Globus pallidus (tissue), 1 donor: ENCODE measurements at regions not wholly inside any gene's neighbourhood (a gene's known extent, or its start where the extent isn't known, plus 50 kb on each side); places are given as distances from the start of the nearest gene placed in this dataset.
"Not testable (repeated sequence)": the region's sequence is repeated elsewhere in the genome, so short reads cannot be mapped to it uniquely, and the experiment has no call there.

Experiments
- DNase-seq: peaks from one replicate; pipeline ENCODE4 v3.0.0-alpha.2; 2015; ENCODE audit warnings: low spot score

- DNase-seq = no peak
These were observed 395.4 kb downstream of the ZNF804A start for GRCh38 chr2:184993746-184994145.

GRCh38 chr2:185006481-185006880 lies 408.2 kb downstream of the ZNF804A start:
- DNase-seq = no peak

- DNase-seq = no peak
These were observed 414.3 kb downstream of the ZNF804A start for GRCh38 chr2:185012643-185013042.

GRCh38 chr2:185014076-185014475 lies 415.7 kb downstream of the ZNF804A start:
- no peak for DNase-seq

- not testable (repeated sequence) for DNase-seq
These were observed 427.6 kb downstream of the ZNF804A start for GRCh38 chr2:185025891-185026290.

- DNase-seq = no peak
These were observed 437.6 kb downstream of the ZNF804A start for GRCh38 chr2:185035906-185036305.

GRCh38 chr2:185044323-185044874 lies 446.1 kb downstream of the ZNF804A start:
- no peak for DNase-seq

- no peak for DNase-seq
These were observed 452.5 kb downstream of the ZNF804A start for GRCh38 chr2:185050804-185051203.

GRCh38 chr2:185063761-185064160 lies 465.4 kb downstream of the ZNF804A start:
- no peak for DNase-seq

- DNase-seq = no peak
These were observed 467.8 kb downstream of the ZNF804A start for GRCh38 chr2:185066128-185066527.

- no peak for DNase-seq
These were observed 470.8 kb downstream of the ZNF804A start for GRCh38 chr2:185069107-185069506.

- no peak for DNase-seq
These were observed 475.8 kb downstream of the ZNF804A start for GRCh38 chr2:185074156-185074555.

- DNase-seq = no peak
These were observed 484.4 kb downstream of the ZNF804A start for GRCh38 chr2:185082749-185083148.

- no peak for DNase-seq
These were observed 510.3 kb downstream of the ZNF804A start for GRCh38 chr2:185108588-185108987.

- DNase-seq = no peak
These were observed 529.1 kb downstream of the ZNF804A start for GRCh38 chr2:185127412-185127811.

GRCh38 chr2:185128346-185128745 lies 530.0 kb downstream of the ZNF804A start:
- no peak for DNase-seq

GRCh38 chr2:185128996-185129395 lies 530.7 kb downstream of the ZNF804A start:
- no peak for DNase-seq

- DNase-seq = no peak
These were observed 532.4 kb downstream of the ZNF804A start for GRCh38 chr2:185130685-185131084.

GRCh38 chr2:185132501-185133041 lies 534.2 kb downstream of the ZNF804A start:
- no peak for DNase-seq

GRCh38 chr2:185137700-185138099 lies 539.4 kb downstream of the ZNF804A start:
- DNase-seq = no peak

- no peak for DNase-seq
These were observed 544.3 kb downstream of the ZNF804A start for GRCh38 chr2:185142677-185143076.

GRCh38 chr2:185144159-185144919 lies 546.0 kb downstream of the ZNF804A start:
- DNase-seq = no peak

GRCh38 chr2:185145316-185146121 lies 547.2 kb downstream of the ZNF804A start:
- no peak for DNase-seq
